Fibroblast of gingiva (primary cell): ENCODE measurements at regions not wholly inside any gene's neighbourhood (a gene's known extent, or its start where the extent isn't known, plus 50 kb on each side); places are given as distances from the start of the nearest gene placed in this dataset.
"Not testable (repeated sequence)": the region's sequence is repeated elsewhere in the genome, so short reads cannot be mapped to it uniquely, and the experiment has no call there.

Experiments
- DNase-seq: peaks from one replicate; pipeline ENCODE4 v3.0.0-alpha.2; 2011; ENCODE audit warnings: low read depth

DNA sequence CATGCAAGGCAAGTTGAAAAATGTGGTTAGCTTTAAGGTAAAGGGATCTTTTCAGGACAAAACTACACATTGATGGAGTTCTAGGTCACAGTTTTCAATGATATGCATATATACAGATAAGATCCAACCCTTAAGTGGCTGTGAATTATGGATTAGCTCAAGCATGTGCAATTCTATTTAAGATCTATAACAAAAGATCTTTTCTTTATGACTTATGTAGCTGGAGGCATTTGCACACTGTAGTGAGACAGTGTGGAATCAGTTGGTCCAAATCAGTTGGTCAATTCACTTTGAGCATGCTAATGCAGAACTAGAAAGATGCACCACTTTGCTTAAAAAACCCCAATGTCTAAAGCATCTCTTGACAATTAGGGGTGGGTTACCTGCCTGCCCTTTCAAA, 417.1 kb upstream of the ZEB2 start:
- no peak for DNase-seq

DNA sequence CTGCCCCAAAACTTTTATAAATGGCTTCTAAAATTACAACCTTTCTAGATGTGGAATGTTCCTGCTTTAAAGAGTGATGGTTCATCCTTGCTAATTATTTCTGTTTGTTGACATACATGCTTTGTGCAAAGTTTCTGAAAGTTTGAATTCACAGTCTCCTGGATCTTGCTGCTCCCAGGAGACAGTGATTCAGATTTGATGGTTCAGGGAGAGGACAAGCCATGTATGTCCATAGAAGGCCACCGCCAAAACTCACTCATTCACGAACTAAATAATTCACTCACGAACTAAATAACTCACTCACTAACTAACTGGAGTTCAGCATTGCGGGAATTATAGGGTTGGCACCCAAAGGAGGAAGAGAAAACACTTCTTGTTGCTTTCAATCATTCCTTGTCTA, 416.5 kb upstream of the ZEB2 start:
- DNase-seq, result peak; percentile 33

DNA sequence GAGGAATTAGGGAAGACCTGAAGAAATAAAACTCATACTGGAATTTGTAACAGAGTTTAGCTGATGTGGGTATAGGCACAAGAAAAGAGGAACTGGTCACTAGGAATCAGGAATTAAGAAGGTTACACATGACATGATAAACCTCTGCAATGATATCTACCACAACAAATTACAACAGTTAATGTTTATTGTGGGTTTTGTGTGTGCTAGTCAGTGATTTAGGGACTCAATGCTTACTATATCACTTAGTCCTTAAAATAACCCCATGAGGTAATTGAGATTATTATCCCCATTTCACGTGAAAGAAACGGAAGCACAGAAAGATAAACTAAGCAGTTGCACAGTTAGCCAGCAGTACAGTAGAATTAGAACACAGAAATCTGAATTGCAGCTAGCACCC, 415.8 kb upstream of the ZEB2 start:
- DNase-seq, result no peak

DNA sequence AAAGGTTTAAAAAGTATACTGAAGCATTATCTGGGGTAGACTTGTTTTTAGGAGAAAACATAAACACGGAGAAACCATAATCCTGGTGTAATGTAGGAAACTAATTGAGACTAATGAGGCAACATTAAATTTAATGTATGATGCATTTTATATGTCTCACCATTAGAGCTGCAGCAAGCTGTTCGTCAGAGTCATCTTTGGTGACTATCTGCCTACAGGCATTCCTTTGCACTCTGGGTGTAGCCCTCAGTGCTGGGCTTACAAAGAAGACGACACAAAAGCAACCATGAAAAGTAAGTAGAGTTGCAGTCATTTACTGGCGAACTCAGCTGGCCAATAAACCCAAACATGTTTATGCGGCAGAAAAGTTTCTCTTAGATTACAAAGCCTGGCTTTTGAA, 415.3 kb upstream of the ZEB2 start:
- DNase-seq, result no peak

DNA sequence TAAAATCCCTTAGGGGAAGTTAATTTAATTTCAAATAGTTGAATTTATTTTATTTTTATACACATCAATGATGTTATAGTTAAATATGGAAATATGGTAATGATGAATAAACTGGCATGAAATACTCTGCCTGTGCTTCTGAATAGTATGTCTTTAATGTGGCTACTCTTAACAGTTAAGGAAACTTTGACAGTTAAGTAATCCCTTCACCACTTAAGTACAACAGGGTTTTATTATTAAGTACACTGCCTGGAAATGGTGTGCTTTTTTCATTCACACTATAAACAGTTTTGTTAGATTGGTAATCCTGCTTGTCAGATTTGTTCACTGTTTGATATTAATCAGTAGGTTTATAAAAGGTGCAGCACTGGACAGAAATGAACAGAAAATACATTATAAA, 412.0 kb upstream of the ZEB2 start:
- no peak for DNase-seq

DNA sequence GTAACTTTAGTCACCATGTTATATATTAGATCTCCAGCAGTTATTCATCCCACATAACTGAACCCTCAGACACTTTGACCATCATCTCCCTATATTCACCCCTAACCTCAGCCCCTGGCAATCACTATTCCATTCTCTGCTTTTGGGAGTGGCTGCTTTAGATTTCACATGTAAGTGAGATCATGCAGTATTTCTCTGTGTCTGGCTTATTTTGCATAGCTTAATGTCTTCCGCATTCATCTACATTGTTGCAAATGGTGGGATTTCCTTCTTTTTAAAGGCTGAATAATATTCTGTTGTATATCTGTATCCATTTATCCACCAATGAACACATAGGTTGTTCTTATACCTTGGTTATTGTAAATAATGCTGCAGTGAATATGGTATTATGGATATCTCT, 411.6 kb upstream of the ZEB2 start:
- DNase-seq, result no peak

DNA sequence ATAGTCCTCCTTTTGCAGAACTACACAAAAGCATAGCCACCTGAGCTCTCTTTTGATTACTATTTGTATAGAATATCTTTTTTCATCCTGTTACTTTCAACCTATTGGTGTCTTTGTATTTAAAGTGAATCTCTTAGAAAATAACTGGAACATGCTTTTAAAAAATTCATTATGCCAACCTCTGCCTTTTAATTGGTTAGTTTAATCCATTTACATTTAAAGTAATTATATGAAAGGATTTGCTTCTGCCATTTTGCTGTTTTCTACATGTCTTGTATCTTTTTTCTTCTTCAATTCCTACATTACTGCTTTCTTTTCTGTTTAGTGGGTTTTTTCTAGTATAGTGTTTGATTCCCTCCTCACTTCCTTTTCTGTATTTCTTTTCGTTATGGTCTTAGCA, 407.5 kb upstream of the ZEB2 start:
- no peak for DNase-seq

DNA sequence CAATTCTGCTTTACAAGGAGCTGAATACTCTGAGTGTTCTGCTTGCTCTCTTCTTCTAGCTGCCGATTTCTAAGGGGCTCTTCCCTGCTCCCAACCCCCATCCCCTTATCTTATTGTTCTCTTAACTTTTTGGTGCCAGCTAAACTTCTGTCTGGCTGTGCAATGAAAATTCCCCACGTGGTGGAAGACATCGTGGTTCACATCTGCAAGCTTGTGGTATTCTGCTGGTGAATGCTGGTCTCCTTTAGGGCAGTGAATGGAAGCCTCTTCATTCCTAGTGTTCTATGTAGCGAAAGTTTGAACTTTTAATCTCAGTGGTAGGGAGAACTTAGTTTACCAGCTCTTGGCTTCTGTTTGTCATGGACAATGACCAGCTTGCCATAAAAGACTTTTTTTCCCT, 406.0 kb upstream of the ZEB2 start:
- DNase-seq, result no peak

DNA sequence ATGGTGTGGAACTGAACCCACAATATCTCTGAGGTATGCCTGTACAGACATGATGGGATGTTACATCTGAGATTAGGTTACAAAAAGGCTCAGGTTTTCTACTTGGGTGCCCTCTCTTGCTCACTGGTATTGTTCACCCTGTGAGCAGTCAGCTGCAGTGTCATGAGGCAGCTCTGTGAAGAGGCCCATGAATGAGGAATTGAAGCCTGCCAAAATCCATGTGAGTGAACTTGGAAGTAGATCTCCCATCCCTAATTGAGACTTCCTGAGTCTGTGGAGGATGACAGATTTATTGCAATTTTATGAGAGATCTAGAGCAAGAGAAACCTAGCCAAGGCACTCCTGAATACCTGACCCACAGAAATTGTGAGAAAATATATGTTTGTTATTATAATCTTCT, 404.9 kb upstream of the ZEB2 start:
- no peak for DNase-seq

DNA sequence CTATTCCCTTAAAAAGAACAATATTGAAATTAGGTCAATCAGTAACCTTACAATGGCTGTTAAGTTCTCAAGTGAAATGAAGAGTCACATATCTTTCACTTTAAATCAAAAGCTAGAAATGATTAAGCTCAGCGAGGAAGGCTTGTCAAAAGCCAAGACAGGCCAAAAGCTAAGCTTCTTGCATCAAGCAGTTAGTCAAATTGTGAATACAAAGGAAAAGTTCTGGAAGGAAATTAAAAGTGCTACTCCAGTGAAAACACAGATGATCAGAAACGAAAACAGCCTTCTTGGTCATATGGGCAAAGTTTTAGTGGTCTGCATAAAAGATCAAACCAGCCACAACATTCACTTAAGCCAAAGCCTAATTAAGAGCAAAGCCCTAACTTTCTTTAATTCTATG, 402.6 kb upstream of the ZEB2 start:
- DNase-seq, result no peak

DNA sequence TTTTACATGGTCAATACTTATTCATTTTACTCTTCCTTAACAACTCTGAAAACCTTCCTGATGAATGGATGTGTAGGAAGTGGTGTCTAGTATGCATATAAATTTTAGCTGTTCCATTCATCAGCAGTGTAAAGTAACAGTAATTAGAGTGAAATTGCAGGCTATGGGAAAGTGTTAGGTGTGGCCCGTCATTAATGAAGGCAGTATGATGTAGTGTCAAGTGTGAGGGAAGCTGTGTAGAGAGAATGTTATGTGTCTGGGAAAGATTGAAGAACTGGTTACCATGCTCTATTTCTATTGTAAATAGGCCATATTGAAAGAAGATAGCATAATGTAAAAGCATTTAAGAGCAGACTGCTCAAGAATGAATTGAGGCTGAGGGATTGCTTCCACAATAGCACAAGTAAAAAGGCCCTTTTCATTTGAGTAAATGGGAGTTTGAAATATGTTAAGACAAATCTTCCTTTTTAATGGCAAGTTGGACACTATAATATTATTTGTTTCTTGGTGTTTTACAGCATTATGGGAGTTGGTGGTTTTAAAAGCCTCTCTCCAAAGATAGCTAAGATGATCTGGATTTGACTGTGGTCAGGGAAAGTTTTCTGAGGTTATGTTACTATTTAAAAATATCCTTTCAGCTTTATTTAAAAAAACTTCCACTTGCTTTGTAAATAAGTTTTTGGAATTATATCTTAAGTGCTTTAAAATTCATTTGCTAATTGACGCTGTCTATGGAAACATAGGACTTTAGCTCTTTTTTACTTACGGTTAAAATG, 401.0 kb upstream of the ZEB2 start:
- DNase-seq, result no peak

DNA sequence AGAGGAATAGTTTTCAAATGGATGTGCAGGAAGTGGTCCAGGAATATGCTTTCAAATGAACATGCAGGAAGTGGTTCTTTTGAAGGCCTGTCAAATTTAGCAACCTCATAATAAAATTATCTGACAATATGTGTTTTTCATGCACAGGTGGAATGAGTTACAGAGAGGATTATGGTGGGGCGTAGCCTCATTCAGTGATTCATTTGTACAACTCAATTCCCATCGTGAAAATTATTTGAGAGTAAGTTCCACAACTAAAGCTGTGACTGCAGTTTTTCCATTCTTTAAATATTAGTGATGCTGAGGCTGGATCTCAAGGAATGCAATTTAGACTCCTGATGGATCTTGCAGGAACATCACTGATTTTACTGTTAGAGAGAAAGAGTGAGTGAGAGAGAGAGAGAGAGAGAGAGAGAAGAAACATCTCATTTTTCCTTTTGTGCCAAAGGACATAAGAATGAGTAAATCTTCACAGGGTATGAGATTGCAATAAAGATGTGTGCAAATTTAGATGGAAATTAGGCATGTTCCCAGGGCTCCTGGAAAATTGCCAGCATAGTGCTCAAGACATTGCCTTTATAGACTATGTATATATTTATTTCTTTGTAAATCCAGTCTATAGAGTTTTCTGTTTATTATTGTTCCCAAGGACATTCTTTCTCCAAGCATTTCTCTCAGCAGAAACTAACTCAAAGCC, 394.9 kb upstream of the ZEB2 start:
- DNase-seq, result no peak

DNA sequence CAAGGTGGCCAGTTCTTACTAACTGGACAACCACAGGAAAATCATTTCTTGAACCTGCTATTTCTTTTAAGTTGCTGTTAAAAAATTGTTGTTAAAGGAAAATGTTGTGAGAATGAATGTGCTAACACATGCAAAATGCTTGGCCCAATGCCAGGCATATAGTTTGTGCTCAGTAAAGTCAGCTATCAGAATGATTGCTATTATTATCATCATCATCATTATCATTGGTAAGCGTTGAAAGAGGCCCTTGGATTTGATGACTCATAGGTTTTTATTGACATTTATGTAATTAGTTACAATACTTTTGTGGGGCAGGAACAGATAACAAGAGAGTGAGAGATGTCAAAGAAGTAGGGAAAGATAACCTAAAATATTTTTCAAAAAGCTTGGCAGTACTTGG, 394.2 kb upstream of the ZEB2 start:
- no peak for DNase-seq

DNA sequence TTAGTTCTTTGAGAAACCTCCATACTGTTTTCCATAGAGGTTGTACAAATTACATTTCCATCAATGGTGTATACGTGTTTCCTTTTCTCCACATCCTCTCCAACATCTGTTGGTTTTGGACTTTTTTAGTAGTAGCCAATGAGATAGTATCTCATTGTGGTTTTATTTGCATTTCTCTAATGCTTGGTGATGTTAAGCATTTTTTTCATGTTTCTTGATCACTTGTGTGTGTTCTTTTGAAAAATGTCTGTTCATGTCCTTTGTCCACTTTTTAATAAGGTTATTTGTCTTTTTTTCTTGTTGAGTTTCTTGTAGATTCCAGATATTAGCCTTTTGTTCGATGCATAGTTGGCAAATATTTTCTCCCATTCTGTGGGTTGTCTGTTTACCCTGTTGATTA, 392.3 kb upstream of the ZEB2 start:
- no peak for DNase-seq

DNA sequence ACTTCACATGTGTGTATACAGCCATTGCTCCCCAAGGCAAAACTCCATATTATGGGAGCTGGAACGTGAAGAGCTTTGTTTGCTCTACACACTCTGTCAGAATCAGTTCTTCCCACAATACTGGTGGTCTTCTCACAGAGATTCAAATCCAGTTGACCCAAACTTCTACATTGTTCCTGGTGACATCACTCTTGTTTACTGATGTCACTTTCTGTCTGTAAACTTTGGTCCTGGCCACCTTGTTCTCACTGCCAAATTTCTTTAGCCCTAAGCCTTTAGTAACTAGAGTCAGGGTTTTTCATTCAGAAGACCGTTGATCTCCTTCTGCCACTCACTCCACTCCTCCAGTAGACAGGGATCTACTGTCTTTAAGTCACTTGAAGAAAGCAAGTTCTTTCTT, 386.0 kb upstream of the ZEB2 start:
- no peak for DNase-seq

DNA sequence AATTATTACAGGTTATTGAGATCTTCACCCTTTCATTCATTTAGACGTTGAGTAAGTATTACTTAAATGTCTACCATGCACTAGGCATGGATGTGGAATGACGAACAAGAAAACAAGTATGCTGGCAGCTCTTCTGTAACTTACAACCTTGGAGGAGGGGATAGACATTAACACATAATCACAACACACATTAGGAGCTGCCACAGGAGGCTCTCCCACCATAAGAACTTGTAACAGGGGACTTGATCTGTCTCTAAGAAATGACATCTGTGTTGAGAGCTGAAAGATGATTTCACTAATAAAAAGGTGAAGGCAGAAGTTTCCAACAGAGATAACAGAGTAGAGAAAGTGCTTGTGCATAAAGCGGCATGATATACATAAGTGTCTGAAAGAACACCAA, 384.7 kb upstream of the ZEB2 start:
- DNase-seq, result no peak

DNA sequence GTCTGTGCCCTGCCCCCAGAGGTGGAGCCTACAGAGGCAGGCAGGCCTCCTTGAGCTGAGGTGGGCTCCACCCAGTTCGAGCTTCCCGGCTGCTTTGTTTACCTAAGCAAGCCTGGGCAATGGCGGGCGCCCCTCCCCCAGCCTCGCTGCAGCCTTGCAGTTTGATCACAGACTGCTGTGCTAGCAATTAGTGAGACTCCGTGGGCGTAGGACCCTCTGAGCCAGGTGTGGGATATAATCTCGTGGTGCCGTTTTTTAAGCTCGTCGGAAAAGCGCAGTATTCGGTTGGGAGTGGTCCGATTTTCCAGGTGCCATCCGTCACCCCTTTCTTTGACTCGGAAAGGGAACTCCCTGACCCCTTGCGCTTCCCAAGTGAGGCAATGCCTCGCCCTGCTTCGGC, 383.1 kb upstream of the ZEB2 start:
- not testable (repeated sequence) for DNase-seq

DNA sequence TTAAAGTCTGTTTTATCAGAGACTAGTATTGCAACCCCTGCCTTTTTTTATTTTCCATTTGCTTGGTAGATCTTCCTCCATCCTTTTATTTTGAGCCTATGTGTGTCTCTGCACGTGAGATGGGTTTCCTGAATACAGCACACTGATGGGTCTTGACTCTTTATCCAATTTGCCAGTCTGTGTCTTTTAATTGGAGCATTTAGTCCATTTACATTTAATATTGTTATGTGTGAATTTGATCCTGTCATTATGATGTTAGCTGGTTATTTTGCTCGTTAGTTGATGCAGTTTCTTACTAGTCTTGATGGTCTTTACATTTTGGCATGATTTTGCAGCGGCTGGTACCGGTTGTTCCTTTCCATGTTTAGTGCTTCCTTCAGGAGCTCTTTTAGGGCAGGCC, 381.5 kb upstream of the ZEB2 start:
- DNase-seq, result not testable (repeated sequence)

DNA sequence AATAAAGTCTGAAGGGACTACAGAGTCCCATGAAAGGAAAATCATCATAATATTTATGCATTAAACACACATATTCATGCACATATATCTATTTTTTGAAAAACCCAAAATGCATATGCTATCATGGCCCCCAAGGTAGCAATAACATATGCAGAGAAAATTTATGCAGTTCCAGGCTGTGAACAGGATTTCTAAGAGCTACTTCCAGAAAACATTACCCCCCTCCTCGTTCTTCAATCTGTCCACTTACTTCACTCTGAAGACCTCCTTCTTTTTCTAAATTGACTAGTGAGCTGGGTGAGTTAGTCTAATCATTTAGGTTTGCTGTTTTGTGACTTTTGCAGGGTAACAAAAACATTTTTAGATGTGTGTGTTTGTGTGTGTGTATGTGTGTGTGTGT, 376.4 kb upstream of the ZEB2 start:
- DNase-seq, result no peak

DNA sequence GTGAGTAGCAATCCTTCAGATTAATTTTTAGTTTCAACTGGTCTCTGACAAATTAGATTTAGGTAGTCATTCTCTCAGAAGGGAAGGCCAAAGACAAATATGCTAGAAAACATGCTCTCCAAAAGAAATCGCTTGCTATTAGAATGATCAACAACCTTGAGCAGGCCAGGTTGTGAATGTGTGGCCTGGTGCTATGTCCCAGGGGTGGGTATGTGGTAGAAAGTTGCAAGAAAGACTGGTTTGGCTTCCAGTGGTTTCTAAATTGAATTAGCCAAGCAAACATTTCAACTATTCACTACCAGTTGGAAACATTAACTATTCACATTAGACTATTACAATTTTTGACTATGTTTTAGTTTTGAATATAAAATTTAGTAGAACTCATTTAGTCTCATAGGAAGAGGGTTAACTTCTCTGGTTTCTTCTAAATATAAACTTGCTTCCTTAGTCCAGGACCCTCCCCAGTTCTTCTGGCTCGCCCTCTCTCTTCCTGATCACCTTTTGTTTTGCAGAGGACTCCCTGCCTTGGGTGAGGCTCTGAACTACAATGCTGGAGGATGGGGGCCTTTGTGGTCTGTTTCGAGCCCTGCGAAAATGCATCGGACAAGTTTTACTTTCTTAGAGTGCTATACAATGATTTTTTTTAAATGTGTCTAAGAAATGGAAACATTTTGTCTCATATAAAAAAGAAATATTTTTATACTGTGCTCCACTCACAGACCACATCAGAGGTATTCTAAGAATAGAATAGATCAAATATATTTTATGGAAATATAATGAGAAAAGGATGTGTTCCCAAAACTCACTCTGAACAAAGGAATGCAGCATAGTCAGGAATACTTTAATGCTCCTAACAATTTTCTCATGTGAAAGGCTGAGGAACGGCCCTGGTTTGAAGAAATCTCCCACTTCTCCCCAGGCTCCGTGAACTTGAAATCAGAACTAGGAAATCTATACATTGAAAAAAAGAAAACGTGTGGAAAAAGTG, 375.0 kb upstream of the ZEB2 start:
- DNase-seq, result no peak

DNA sequence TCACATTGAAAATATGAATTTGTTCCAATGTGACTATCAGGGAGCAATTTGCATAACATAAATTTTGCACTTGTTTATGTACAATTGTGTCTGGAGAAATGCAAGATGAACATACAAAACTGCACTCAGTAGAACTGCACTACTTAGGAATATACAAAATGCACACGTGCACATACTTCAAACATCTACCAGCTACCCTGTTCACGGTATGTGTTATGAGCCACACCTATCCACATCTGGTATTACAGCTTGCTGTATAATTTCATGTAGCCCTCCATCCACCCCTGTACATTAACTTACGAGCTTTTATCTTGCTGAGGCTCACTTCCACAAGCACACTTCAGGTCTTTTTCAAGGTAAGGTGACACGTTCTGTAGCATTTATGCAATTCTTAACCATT, 373.5 kb upstream of the ZEB2 start:
- no peak for DNase-seq

DNA sequence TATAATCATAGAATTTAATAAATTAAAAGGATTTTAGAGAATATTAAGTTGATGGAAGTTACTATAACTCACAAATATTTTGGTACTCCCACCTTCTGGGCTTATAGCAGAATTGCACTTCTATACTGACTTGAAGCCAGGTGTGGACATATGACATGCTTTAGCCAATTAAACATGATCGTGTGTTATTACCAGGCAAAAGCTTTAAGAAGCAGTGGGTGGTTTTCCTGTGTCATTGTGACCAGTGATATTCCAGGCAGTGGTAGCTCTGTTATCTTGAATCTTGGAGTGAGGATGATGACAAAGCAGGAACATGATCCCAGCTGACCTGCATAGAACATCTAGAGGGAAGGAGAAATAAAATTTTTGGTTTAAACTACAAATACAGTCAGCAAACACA, 370.9 kb upstream of the ZEB2 start:
- peak; percentile 13 for DNase-seq

DNA sequence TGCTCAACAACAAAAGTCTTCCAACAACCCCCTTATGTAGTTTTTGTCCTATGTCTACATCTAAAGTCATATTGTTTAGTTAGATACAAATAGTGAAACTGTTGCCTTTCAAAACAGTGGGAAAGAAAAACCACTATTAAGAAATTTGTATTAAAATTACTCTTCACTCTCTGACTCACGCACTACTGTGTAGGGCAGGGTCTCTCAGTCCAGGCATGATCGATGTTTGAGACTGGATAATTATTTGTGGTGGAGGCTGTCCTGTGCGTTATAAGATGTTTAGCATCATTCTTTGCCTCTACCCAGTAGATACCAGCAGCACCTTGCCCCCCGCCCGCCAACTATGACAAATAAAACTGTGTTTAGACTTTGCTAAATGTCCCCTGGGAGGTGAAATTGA, 369.4 kb upstream of the ZEB2 start:
- DNase-seq, result no peak
